RWPE1 (cell line): ENCODE measurements at regions not wholly inside any gene's neighbourhood (a gene's known extent, or its start where the extent isn't known, plus 50 kb on each side); places are given as distances from the start of the nearest gene placed in this dataset.
"Not testable (repeated sequence)": the region's sequence is repeated elsewhere in the genome, so short reads cannot be mapped to it uniquely, and the experiment has no call there.

Source experiments
- CTCF ChIA-PET: fragments of 350-600 bp; sonication (Branson Sonifier 250); formaldehyde crosslinking; extraction: SDS; loops from one replicate; lab custom pipeline; 2021; lab: Yijun Ruan, JAX
- POLR2A ChIA-PET: fragments of 400-600 bp; formaldehyde crosslinking; extraction: SDS; loops from one replicate; lab custom pipeline; 2020; ENCODE audit warnings: antibody characterized with exemption; ENCODE audit not compliant: low non-redundant PET; lab: Yijun Ruan, JAX
- DNase-seq: peaks from one replicate; pipeline ENCODE4 v3.0.0; 2012; ENCODE audit warnings: low spot score
- H3K27ac ChIP-seq: fragments of 450-650 bp; 2 replicates; pipeline ENCODE4 v1.5.1; 2017
- CTCF ChIP-seq: fragments of 450-650 bp; conservative IDR thresholded peaks from 2 replicates; pipeline ENCODE4 v1.5.1; 2017; ENCODE audit warnings: low read depth, mild to moderate bottlenecking

- H3K27ac ChIP-seq = no peak overlapping the region
- ChIA-PET POLR2A (interaction anchor here (0.6 kb wide), 1 partner anchor 15 kb away, joined by 3 read pairs; no protein-coding TSS in a partner anchor), CTCF (no interaction called here)
- DNase-seq = no peak
- TF ChIP-seq CTCF = no peak
Observed at GRCh38 chr10:34058845-34059614, 724.6 kb upstream of the NRP1 start.

- DNase-seq, POLR2A ChIA-PET, CTCF ChIA-PET, H3K27ac ChIP-seq: not testable (repeated sequence)
Observed at GRCh38 chr10:34055410-34055985, 721.0 kb upstream of the NRP1 start.

GRCh38 chr10:34049887-34050286, 715.4 kb upstream of the NRP1 start:
- no peak overlapping the region for H3K27ac ChIP-seq
- CTCF ChIA-PET = interaction anchor here (0.6 to 1.0 kb wide), 2 partner anchors 14 to 135 kb away, joined by 3 to 6 read pairs; no protein-coding TSS in a partner anchor
- POLR2A ChIA-PET = no interaction called here
- TF ChIP-seq CTCF = no peak
- DNase-seq = peak; percentile 9

GRCh38 chr10:34049469-34049868, 715.0 kb upstream of the NRP1 start:
- no peak for TF ChIP-seq CTCF
- no peak for DNase-seq
- CTCF ChIA-PET = interaction anchor here (0.6 to 1.0 kb wide), 2 partner anchors 14 to 136 kb away, joined by 3 to 6 read pairs; no protein-coding TSS in a partner anchor
- POLR2A ChIA-PET = no interaction called here
- no peak overlapping the region for H3K27ac ChIP-seq

- POLR2A ChIA-PET = no interaction called here
Observed at GRCh38 chr10:34047389-34047788, 712.9 kb upstream of the NRP1 start.

GRCh38 chr10:34046506-34047034, 712.1 kb upstream of the NRP1 start:
- POLR2A ChIA-PET = no interaction called here
- TF ChIP-seq CTCF = no peak
- no peak overlapping the region for H3K27ac ChIP-seq
- CTCF ChIA-PET = no interaction called here
- no peak for DNase-seq

More at GRCh38 chr10:34047389-34047788, 712.9 kb upstream of the NRP1 start:
- DNase-seq = no peak
- CTCF ChIA-PET = no interaction called here
- TF ChIP-seq CTCF = no peak
- no peak overlapping the region for H3K27ac ChIP-seq
